Fibroblast of lung (primary cell): ENCODE measurements at regions not wholly inside any gene's neighbourhood (a gene's known extent, or its start where the extent isn't known, plus 50 kb on each side); places are given as distances from the start of the nearest gene placed in this dataset.

Experiments
- DNase-seq, 2 donors: peaks; one replicate each; pipeline versions ENCODE4 v3.0.0 to v3.0.0-alpha.2; 2010; ENCODE audit warnings: low read depth in 2 of 2
- H2AFZ ChIP-seq: 2 replicates; pipeline ENCODE4 v1.5.1; 2012; ENCODE audit warnings: low read length, control low read depth, inconsistent platforms
- H3K27ac ChIP-seq: 2 replicates; pipeline ENCODE4 v1.5.1; 2011; ENCODE audit warnings: low read length, control low read depth; ENCODE audit not compliant: insufficient read depth
- H3K27me3 ChIP-seq: 2 replicates; pipeline ENCODE4 v1.5.1; 2011; ENCODE audit warnings: mild to moderate bottlenecking, low read length; ENCODE audit not compliant: control insufficient read depth, insufficient read depth
- H3K36me3 ChIP-seq: 2 replicates; pipeline ENCODE4 v1.5.1; 2011; ENCODE audit warnings: low read length; ENCODE audit not compliant: control insufficient read depth, insufficient read depth
- H3K4me1 ChIP-seq: 2 replicates; pipeline ENCODE4 v1.5.1; 2011; ENCODE audit warnings: low read length; ENCODE audit not compliant: control insufficient read depth, insufficient read depth; ENCODE audit errors: extremely low read depth
- H3K4me2 ChIP-seq: 2 replicates; pipeline ENCODE4 v1.5.1; 2011; ENCODE audit warnings: low read length, control low read depth; ENCODE audit not compliant: insufficient read depth; ENCODE audit errors: extremely low read depth
- H3K4me3 ChIP-seq, 4 experiments: fragments of 200-600 bp in 1 of 4; sonication (generic) in 1 of 4; replicated peaks in 1 of 4; 2 replicates each; pipeline ENCODE4 v1.5.1; 2011 to 2016; ENCODE audit warnings: low read length in 4 of 4, low read depth in 3 of 4, mild to moderate bottlenecking in 3 of 4, control low read depth in 2 of 4, inconsistent platforms in 1 of 4, mixed read lengths in 1 of 4; ENCODE audit not compliant: insufficient read depth in 1 of 4; ENCODE audit errors: control extremely low read depth in 1 of 4
- H3K79me2 ChIP-seq: 2 replicates; pipeline ENCODE4 v1.5.1; 2012; ENCODE audit warnings: mild to moderate bottlenecking, low read length, inconsistent platforms; ENCODE audit not compliant: control insufficient read depth, insufficient read depth
- H3K9ac ChIP-seq: 2 replicates; pipeline ENCODE4 v1.5.1; 2011; ENCODE audit warnings: mild to moderate bottlenecking, low read length, control low read depth; ENCODE audit not compliant: insufficient read depth
- H3K9me3 ChIP-seq: 2 replicates; pipeline ENCODE4 v1.5.1; 2012; ENCODE audit warnings: low read depth, low read length; ENCODE audit not compliant: control insufficient read depth, insufficient read depth
- H4K20me1 ChIP-seq: 2 replicates; pipeline ENCODE4 v1.5.1; 2011; ENCODE audit warnings: low read length; ENCODE audit not compliant: control insufficient read depth, insufficient read depth; ENCODE audit errors: extremely low read depth
- CTCF ChIP-seq, 2 donors: IDR thresholded peaks in 1 of 2; conservative IDR thresholded peaks in 1 of 2; 1 replicate in 1 of 2; 2 replicates in 1 of 2; pipeline ENCODE4 v1.5.1; 2011 to 2012; ENCODE audit warnings: low read length in 2 of 2, control low read depth in 1 of 2, inconsistent platforms in 1 of 2, low read depth in 1 of 2, mild to moderate bottlenecking in 1 of 2
- EZH2 ChIP-seq: IDR thresholded peaks from 2 replicates; pipeline ENCODE4 v1.5.1; 2012; ENCODE audit warnings: low read length, control low read depth, mild to moderate bottlenecking; ENCODE audit errors: missing control alignments

DNA sequence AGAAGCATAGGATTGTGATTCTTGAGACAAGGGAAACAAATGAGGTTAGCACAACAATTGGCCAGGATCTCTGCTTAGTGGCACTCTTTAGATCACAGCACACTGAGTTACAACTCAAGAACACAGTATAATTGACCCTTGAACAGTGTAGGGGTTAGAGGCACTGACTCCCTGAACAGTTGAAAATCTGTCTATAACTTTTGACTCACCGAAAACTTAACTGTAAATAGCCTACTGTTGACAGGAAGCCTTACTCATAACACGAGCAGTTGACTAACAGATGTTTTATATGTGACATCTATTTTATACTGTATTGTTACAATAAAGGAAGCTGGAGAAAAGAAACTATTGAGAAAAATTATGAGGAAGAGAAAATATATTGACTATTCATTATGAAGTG lies 296.1 kb downstream of the RERGL start:
- Histone ChIP-seq H4K20me1 (no peaks in the 10 kb centered on the region), H3K4me2 (no peak overlapping the region), H3K9me3 (no peaks in the 10 kb centered on the region), H3K36me3 (no peaks in the 10 kb centered on the region), H3K4me1 (no peaks in the 10 kb centered on the region), H2AFZ (no peak overlapping the region), H3K27ac (no peak overlapping the region), H3K79me2 (no peaks in the 10 kb centered on the region), H3K27me3 (no peaks in the 10 kb centered on the region), H3K4me3 (no peak overlapping the region), H3K9ac (no peak overlapping the region)
- DNase-seq = no peak
- TF ChIP-seq EZH2 (no peak), CTCF (conservative IDR thresholded peaks at IDR 0.05 in 1 of 2, IDR thresholded peaks at IDR 0.05 in 1 of 2; ENCODE audit: low read depth in 1 of 2, low read length in 2 of 2) (no peak)

GRCh38 chr12:17778242-17778641 lies 311.8 kb downstream of the RERGL start:
- no peak overlapping the region for H3K9ac ChIP-seq
- H3K4me3 ChIP-seq = no peak overlapping the region
- no peak overlapping the region for H3K27ac ChIP-seq
- no peak for DNase-seq
- H3K9me3 ChIP-seq = no peaks in the 10 kb centered on the region
- no peak overlapping the region for H2AFZ ChIP-seq
- H3K36me3 ChIP-seq = no peaks in the 10 kb centered on the region
- H4K20me1 ChIP-seq = no peaks in the 10 kb centered on the region
- H3K79me2 ChIP-seq = no peaks in the 10 kb centered on the region
- H3K4me1 ChIP-seq = no peaks in the 10 kb centered on the region
- TF ChIP-seq EZH2 (no peak), CTCF (conservative IDR thresholded peaks at IDR 0.05 in 1 of 2, IDR thresholded peaks at IDR 0.05 in 1 of 2; ENCODE audit: low read depth in 1 of 2, low read length in 2 of 2) (no peak)
- no peaks in the 10 kb centered on the region for H3K27me3 ChIP-seq
- H3K4me2 ChIP-seq = no peak overlapping the region

DNA sequence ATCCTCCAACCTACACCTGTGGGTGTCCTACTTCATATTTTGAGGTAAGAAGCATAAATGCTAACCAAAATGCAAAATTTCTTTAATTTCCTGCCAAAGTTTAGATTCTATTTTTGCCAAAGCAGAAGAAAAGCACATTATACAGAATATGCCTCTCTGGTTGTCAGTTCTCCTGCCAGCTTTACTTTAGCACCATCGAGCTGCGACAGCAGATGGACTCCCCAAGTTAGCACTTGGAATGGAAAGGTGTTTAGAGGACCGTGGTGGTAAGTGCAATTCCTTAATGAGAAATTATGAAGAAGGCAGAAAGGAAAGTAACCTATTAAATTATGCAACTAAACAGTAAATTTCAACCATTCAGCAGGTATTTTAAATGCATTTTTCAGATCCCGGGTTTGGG lies 326.6 kb downstream of the RERGL start:
- no peak overlapping the region for H3K4me2 ChIP-seq
- H2AFZ ChIP-seq = no peak overlapping the region
- H3K4me1 ChIP-seq = no peaks in the 10 kb centered on the region
- no peak for DNase-seq
- no peak overlapping the region for H3K4me3 ChIP-seq
- no peaks in the 10 kb centered on the region for H3K27me3 ChIP-seq
- TF ChIP-seq EZH2 (no peak), CTCF (conservative IDR thresholded peaks at IDR 0.05 in 1 of 2, IDR thresholded peaks at IDR 0.05 in 1 of 2; ENCODE audit: low read depth in 1 of 2, low read length in 2 of 2) (no peak)
- H3K27ac ChIP-seq = no peak overlapping the region
- H4K20me1 ChIP-seq = no peaks in the 10 kb centered on the region
- no peaks in the 10 kb centered on the region for H3K36me3 ChIP-seq
- no peaks in the 10 kb centered on the region for H3K9me3 ChIP-seq
- H3K9ac ChIP-seq = no peak overlapping the region
- no peaks in the 10 kb centered on the region for H3K79me2 ChIP-seq
